NCI-H2196 (cell line): ENCODE measurements at regions not wholly inside any gene's neighbourhood (a gene's known extent, or its start where the extent isn't known, plus 50 kb on each side); places are given as distances from the start of the nearest gene placed in this dataset.

Experiments
- DNase-seq: peaks from one replicate; lab custom pipeline; 2025; ENCODE audit not compliant: unreplicated experiment; lab: John Stamatoyannopoulos, UW

GRCh38 chr14:82419933-82420332 is 886.3 kb upstream of the SEL1L start:
- no peak for DNase-seq

GRCh38 chr14:82420871-82421270 is 887.2 kb upstream of the SEL1L start:
- DNase-seq, result no peak

GRCh38 chr14:82421286-82421685 is 887.6 kb upstream of the SEL1L start:
- DNase-seq, result no peak

GRCh38 chr14:82422230-82422629 is 888.6 kb upstream of the SEL1L start:
- no peak for DNase-seq

- no peak for DNase-seq
Observed at GRCh38 chr14:82425261-82425660, 891.6 kb upstream of the SEL1L start.

DNA sequence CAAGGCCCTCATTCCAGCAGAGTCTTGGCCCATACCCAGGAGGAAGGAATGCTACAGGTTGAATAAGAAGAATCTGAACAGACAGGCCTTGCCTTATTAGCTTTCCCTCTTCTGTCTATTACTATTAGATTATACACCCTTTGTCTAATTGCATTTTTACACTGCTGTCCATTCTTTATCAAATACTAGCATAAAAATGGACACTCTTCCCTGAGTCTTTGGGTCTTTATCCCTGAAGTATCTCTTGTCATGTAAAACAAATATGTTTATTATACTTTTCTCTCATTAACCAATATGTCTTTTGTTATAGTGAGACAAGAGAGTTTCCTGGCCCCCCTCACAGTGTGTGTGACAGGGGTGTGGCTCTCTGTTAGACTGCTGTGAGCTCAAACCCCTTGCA is 897.4 kb upstream of the SEL1L start:
- no peak for DNase-seq

GRCh38 chr14:82432301-82433105 is 898.9 kb upstream of the SEL1L start:
- DNase-seq, result no peak

DNA sequence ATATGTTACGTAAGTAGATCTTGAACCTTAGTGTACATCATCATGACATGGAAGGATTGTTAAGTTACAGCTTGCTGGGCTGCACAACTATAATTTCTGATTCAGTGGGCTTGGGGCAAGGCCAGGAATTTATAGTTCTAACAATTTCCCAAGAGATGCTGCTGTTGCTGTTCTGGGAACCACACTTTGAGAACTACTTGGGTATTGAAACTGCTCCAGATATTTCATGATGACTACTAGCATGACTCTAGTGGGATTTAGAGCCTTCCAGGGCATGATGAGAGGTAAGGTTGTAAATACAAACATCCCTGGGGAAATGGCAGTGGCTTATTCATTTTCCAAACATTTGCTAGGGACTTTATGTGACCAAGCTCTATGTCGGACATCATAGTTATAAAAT is 904.8 kb upstream of the SEL1L start:
- no peak for DNase-seq

GRCh38 chr14:82441270-82441669 is 907.6 kb upstream of the SEL1L start:
- no peak for DNase-seq

GRCh38 chr14:82445810-82446570 is 912.3 kb upstream of the SEL1L start:
- no peak for DNase-seq

DNA sequence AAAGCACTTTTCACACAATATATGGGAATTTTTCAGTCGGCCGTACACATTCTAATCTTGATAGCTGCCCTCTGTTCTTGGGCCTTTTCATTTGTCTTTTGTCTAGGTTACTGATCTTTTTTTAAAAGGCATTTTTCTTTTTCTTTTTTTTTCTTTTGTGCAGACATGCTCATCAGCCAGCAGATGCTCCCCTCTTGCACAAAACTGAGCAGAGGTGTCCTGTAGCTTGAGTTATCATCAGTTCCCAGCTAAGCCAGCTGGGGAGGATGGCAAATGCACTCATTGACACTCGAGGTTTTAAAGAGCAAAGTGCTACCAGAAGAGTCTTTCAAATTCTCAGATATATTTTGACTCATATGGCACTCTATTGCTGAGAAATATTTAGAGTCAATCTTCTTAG is 913.9 kb upstream of the SEL1L start:
- no peak for DNase-seq

DNA sequence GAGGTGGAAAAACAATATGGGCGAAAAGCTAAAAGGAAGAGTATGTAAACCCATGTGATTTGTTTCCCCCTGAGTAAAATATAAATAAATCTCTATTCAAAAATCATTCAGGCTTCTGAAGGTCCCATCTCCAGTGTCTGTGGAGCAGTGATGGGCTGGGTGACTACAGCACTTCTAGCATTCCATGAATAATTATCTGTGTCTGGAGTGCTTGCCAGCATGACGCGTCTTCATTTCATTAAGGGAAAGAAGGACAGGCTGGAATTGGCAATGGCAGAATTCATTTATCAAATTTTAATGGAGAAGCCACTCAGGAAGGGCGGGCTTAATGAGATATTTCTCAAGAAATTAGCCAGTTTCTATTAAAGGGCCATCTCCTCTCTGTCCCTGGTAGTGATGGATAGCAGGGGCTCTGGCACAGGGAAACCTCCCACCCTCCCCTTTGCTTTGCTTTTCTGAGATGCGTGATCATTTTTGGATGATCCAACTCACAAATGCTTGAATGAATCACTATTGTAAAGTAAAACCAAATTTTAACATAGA is 916.3 kb upstream of the SEL1L start:
- DNase-seq, result no peak

- no peak for DNase-seq
Observed at GRCh38 chr14:82451675-82452074, 918.0 kb upstream of the SEL1L start.

- DNase-seq, result no peak
Observed at GRCh38 chr14:82482345-82482744, 948.7 kb upstream of the SEL1L start.

DNA sequence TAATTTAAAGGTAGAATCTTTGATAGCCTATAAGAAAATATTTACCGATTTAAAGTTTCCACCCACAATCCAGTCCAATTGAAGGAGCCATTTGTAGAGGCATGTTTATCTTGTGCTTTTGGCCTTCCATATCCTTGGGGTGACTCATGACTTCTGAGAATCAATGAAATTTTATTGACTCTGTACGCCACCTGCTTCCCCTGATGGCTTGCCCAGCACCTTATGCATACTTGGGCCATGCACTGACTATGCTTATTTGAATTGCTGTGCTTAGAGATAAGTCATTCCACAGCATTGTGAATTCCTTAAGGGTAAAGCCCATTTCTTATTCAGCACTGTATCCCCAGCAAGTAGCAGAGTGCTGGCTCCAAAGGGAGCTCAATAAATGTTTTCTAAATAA is 954.8 kb upstream of the SEL1L start:
- no peak for DNase-seq

DNA sequence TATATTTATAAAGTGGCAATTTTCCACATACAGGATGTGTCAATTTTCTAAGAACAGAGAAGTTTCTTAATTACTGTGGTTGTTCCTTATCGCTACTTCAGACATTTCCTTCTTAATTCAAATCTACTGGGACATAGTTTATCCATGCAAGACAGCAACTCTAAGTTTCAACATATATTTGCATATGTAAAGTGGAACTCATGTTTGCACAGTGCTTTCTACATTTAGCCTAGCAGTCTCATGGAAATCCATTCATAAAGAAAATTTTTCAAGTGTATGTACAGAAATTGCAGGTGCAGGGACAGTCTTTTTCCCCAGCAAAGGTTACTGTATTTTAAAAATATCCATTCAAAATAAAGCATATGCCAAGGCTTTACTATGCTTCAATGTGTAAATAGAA is 956.7 kb upstream of the SEL1L start:
- DNase-seq, result no peak

- DNase-seq, result no peak
Observed at GRCh38 chr14:82492157-82492556, 958.5 kb upstream of the SEL1L start.

DNA sequence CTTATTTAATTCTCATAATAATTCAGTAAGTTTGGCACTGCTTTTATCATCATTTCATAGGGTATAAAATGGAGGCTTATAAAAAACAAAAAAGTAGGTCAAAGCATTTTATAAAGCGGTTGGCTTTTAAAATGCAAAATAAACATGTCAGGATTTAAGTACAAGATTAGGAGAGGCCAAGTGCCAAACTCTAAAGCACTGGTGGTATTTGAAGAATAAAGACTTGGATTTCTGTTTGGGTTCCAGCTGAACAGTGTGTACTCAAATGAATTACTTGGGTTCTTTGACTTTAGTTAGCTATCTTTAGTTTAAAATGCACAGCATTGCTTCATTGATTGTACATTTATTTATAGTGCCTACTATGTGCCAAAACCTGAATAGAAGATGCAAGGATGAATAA is 966.6 kb upstream of the SEL1L start:
- no peak for DNase-seq

- no peak for DNase-seq
Observed at GRCh38 chr14:82501554-82501953, 967.9 kb upstream of the SEL1L start.

DNA sequence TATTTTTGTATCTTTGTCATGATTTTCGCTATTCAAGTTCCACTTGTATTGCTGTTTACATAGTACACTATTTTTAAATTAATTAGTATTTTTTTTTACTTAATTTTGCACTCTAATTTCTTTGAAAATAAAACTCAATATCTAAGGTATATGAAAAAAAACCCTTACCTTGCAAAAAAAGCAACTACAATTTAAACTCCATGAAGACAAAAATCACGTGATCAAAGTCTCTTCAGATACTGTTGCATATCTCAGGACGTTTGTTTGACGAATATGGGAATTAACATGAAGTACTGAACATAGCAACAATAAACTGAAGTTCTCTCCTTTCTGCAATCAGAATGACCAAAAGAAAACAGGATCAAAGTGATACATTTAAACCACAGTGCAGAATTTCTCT is 968.4 kb upstream of the SEL1L start:
- DNase-seq, result no peak

GRCh38 chr14:82504894-82505293 is 971.2 kb upstream of the SEL1L start:
- DNase-seq, result no peak

- no peak for DNase-seq
Observed at GRCh38 chr14:82510007-82510406, 976.4 kb upstream of the SEL1L start.
